NT2/D1 (cell line): ENCODE measurements at regions not wholly inside any gene's neighbourhood (a gene's known extent, or its start where the extent isn't known, plus 50 kb on each side); places are given as distances from the start of the nearest gene placed in this dataset.

Experiments used
- SUZ12 ChIP-seq: IDR thresholded peaks from 2 replicates; pipeline ENCODE4 v1.6.1; 2011; ENCODE audit not compliant: insufficient read length, insufficient read depth; ENCODE audit errors: extremely low read depth
- ZNF274 ChIP-seq: IDR thresholded peaks from 2 replicates; pipeline ENCODE4 v1.6.1; 2011; ENCODE audit warnings: mild to moderate bottlenecking, low read depth, low read length

- TF ChIP-seq ZNF274 (no peak), SUZ12 (no peak)
Measured at GRCh38 chr18:4854671-4855070, 342.4 kb downstream of the AKAIN1 start.
